Neutrophil (primary cell): ENCODE measurements at regions not wholly inside any gene's neighbourhood (a gene's known extent, or its start where the extent isn't known, plus 50 kb on each side); places are given as distances from the start of the nearest gene placed in this dataset.

ENCODE experiments used
- H3K27ac ChIP-seq: fragments of 200-600 bp; sonication (generic); 2 replicates; pipeline ENCODE4 v1.5.1; 2016; ENCODE audit warnings: mild to moderate bottlenecking, moderate library complexity
- H3K27me3 ChIP-seq: fragments of 200-600 bp; sonication (generic); 2 replicates; pipeline ENCODE4 v1.6.0; 2016; ENCODE audit warnings: mild to moderate bottlenecking
- H3K36me3 ChIP-seq: fragments of 200-600 bp; sonication (generic); 2 replicates; pipeline ENCODE4 v1.5.1; 2017
- H3K4me1 ChIP-seq, 2 experiments: fragments of 200-600 bp in 1 of 2; sonication (generic) in 1 of 2; 1 replicate in 1 of 2; 2 replicates in 1 of 2; pipeline versions ENCODE4 v1.5.1 to v1.6.1; 2013 to 2016; ENCODE audit warnings: low read depth in 1 of 2, low read length in 1 of 2, mild to moderate bottlenecking in 1 of 2, moderate library complexity in 1 of 2; ENCODE audit not compliant: control insufficient read depth in 1 of 2, insufficient read depth in 1 of 2
- H3K4me3 ChIP-seq, 2 experiments: fragments of 200-600 bp in 1 of 2; sonication (generic) in 1 of 2; 1 replicate in 1 of 2; 2 replicates in 1 of 2; pipeline ENCODE4 v1.5.1; 2013 to 2016; ENCODE audit warnings: low read depth in 1 of 2, low read length in 1 of 2, mild to moderate bottlenecking in 1 of 2, moderate library complexity in 1 of 2
- H3K9me3 ChIP-seq: fragments of 200-600 bp; sonication (generic); 2 replicates; pipeline ENCODE4 v1.5.1; 2016
- CTCF ChIP-seq: fragments of 200-600 bp; sonication (generic); IDR thresholded peaks from 2 replicates; pipeline ENCODE4 v1.5.1; 2016; ENCODE audit warnings: antibody characterized with exemption

GRCh38 chr5:82861701-82862100 lies 215.5 kb downstream of the TMEM167A start:
- TF ChIP-seq CTCF = no peak
- Histone ChIP-seq H3K27me3 (no peaks in the 10 kb centered on the region), H3K36me3 (no peaks in the 10 kb centered on the region), H3K4me1 (no peaks in the 10 kb centered on the region), H3K9me3 (no peaks in the 10 kb centered on the region), H3K27ac (no peak overlapping the region), H3K4me3 (no peak overlapping the region)

GRCh38 chr5:82859451-82860140 lies 217.6 kb downstream of the TMEM167A start:
- no peaks in the 10 kb centered on the region for H3K36me3 ChIP-seq
- H3K27me3 ChIP-seq = no peaks in the 10 kb centered on the region
- no peak overlapping the region for H3K27ac ChIP-seq
- H3K9me3 ChIP-seq = no peaks in the 10 kb centered on the region
- no peak overlapping the region for H3K4me3 ChIP-seq
- TF ChIP-seq CTCF = no peak
- no peaks in the 10 kb centered on the region for H3K4me1 ChIP-seq

- H3K27ac ChIP-seq = no peak overlapping the region
- no peak for TF ChIP-seq CTCF
- H3K36me3 ChIP-seq = no peaks in the 10 kb centered on the region
- H3K9me3 ChIP-seq = no peaks in the 10 kb centered on the region
- H3K4me1 ChIP-seq = no peaks in the 10 kb centered on the region
- no peaks in the 10 kb centered on the region for H3K27me3 ChIP-seq
- H3K4me3 ChIP-seq = no peak overlapping the region
Measured at GRCh38 chr5:82858151-82859025, 218.8 kb downstream of the TMEM167A start.

GRCh38 chr5:82855893-82856550 lies 221.2 kb downstream of the TMEM167A start:
- Histone ChIP-seq H3K4me1 (no peaks in the 10 kb centered on the region), H3K27ac (no peak overlapping the region), H3K9me3 (no peaks in the 10 kb centered on the region), H3K36me3 (no peaks in the 10 kb centered on the region), H3K27me3 (no peaks in the 10 kb centered on the region), H3K4me3 (no peak overlapping the region)
- TF ChIP-seq CTCF = no peak

- no peaks in the 10 kb centered on the region for H3K27me3 ChIP-seq
- no peaks in the 10 kb centered on the region for H3K36me3 ChIP-seq
- H3K4me1 ChIP-seq = no peaks in the 10 kb centered on the region
- H3K27ac ChIP-seq = no peak overlapping the region
- no peaks in the 10 kb centered on the region for H3K9me3 ChIP-seq
- no peak for TF ChIP-seq CTCF
- H3K4me3 ChIP-seq = no peak overlapping the region
Measured at GRCh38 chr5:82854956-82855355, 222.2 kb downstream of the TMEM167A start.
